HCT116 (cell line): ENCODE measurements at regions not wholly inside any gene's neighbourhood (a gene's known extent, or its start where the extent isn't known, plus 50 kb on each side); places are given as distances from the start of the nearest gene placed in this dataset.

Experiments
- ATAC-seq: fragments of 200-7000 bp; cut with Tn5 transposase; 2 replicates; pipeline ENCODE4 v1.9.1; 2020; ENCODE audit warnings: mild to moderate bottlenecking, moderate library complexity
- BruUV-seq: library from RNA; stranded (reverse); fragments of 400-500 nt; replicated peaks from 2 replicates; lab custom pipeline; 2021; lab: Mats Ljungman, UMichigan
- CTCF ChIA-PET: fragments of 300-600 bp; sonication (Branson Sonifier 250); formaldehyde crosslinking; loops from one replicate; lab custom pipeline; 2021; ENCODE audit warnings: antibody characterized with exemption; lab: Charles Lee
- POLR2A ChIA-PET: fragments of 300-600, 350-600 bp; sonication (Branson Sonifier 250); formaldehyde crosslinking; loops from one replicate; lab custom pipeline; 2021; ENCODE audit warnings: antibody characterized with exemption; lab: Charles Lee
- RAD21 ChIA-PET, 2 experiments: fragments of 300-600 bp; sonication (Branson Sonifier 250); formaldehyde crosslinking; loops; one replicate each; lab custom pipeline; 2023; ENCODE audit warnings: low total read pairs in 2 of 2; ENCODE audit not compliant: uncharacterized antibody in 2 of 2, unreplicated experiment in 2 of 2, low non-redundant PET in 1 of 2; lab: Charles Lee
- DNase-seq: peaks from one replicate; pipeline ENCODE4 v3.0.0-alpha.2; 2010; ENCODE audit warnings: low read depth, low spot score
- H2AFZ ChIP-seq: fragments of 200-600 bp; shearing (Covaris generic), sonication (generic); 2 replicates; pipeline ENCODE4 v1.6.1; 2017; ENCODE audit warnings: low read depth, mixed run types, mixed read lengths, antibody characterized with exemption, low read length; ENCODE audit not compliant: poor library complexity, severe bottlenecking
- H3K27ac ChIP-seq: 2 replicates; pipeline ENCODE4 v1.5.1; 2012; ENCODE audit warnings: low read depth, low read length
- H3K27me3 ChIP-seq: fragments of 200-600 bp; sonication (generic); 2 replicates; pipeline ENCODE4 v1.6.1; 2016; ENCODE audit warnings: mixed run types, low read length, mixed read lengths; ENCODE audit not compliant: insufficient read depth
- H3K36me3 ChIP-seq, 2 experiments: fragments of 200-500 bp in 1 of 2; fragments of 200-600 bp in 1 of 2; sonication (Bioruptor generic) in 1 of 2; sonication (generic) in 1 of 2; 2 replicates each; pipeline versions ENCODE4 v1.5.1 to v1.6.1; 2014 to 2016; ENCODE audit warnings: low read length in 2 of 2, inconsistent platforms in 1 of 2, mixed read lengths in 1 of 2, mixed run types in 1 of 2; ENCODE audit not compliant: insufficient read depth in 2 of 2, control insufficient read depth in 1 of 2
- H3K4me1 ChIP-seq, 2 experiments: fragments of 200-600 bp in 1 of 2; sonication (generic) in 1 of 2; 2 replicates each; pipeline versions ENCODE4 v1.5.1 to v1.6.1; 2012 to 2017; ENCODE audit warnings: low read length in 2 of 2, inconsistent platforms in 1 of 2, mild to moderate bottlenecking in 1 of 2, mixed read lengths in 1 of 2, mixed run types in 1 of 2, moderate library complexity in 1 of 2; ENCODE audit not compliant: insufficient read depth in 2 of 2, control insufficient read depth in 1 of 2
- H3K4me2 ChIP-seq: fragments of 200-600 bp; sonication (generic); 2 replicates; pipeline ENCODE4 v1.6.1; 2017; ENCODE audit warnings: mixed run types, low read length, mixed read lengths
- H3K4me3 ChIP-seq, 2 experiments: fragments of 200-600 bp in 1 of 2; sonication (generic) in 1 of 2; replicated peaks in 1 of 2; 2 replicates each; pipeline ENCODE4 v1.5.1; 2011 to 2016; ENCODE audit warnings: low read length in 2 of 2, control low read depth in 1 of 2, low read depth in 1 of 2, mild to moderate bottlenecking in 1 of 2, mixed read lengths in 1 of 2, mixed run types in 1 of 2
- H3K79me2 ChIP-seq: fragments of 200-600 bp; sonication (generic); 2 replicates; pipeline ENCODE4 v1.6.1; 2017; ENCODE audit warnings: mild to moderate bottlenecking, mixed run types, low read length, moderate library complexity, mixed read lengths; ENCODE audit not compliant: insufficient read depth
- H3K9ac ChIP-seq: fragments of 200-600 bp; sonication (generic); 2 replicates; pipeline ENCODE4 v1.6.1; 2016; ENCODE audit warnings: low read length, mixed read lengths
- H3K9me2 ChIP-seq: fragments of 200-600 bp; sonication (generic), shearing (Covaris generic); 2 replicates; pipeline ENCODE4 v1.6.1; 2017; ENCODE audit warnings: mixed run types, mild to moderate bottlenecking, moderate library complexity; ENCODE audit not compliant: insufficient read depth
- H3K9me3 ChIP-seq, 2 experiments: fragments of 200-500 bp in 1 of 2; fragments of 200-600 bp in 1 of 2; sonication (Bioruptor generic) in 1 of 2; sonication (generic) in 1 of 2; 2 replicates each; pipeline ENCODE4 v1.6.1; 2014 to 2017; ENCODE audit warnings: low read length in 2 of 2, mixed read lengths in 2 of 2, inconsistent platforms in 1 of 2, low read depth in 1 of 2, mild to moderate bottlenecking in 1 of 2, mixed run types in 1 of 2, moderate library complexity in 1 of 2; ENCODE audit not compliant: control insufficient read depth in 1 of 2, insufficient read depth in 1 of 2
- H4K20me1 ChIP-seq: fragments of 200-600 bp; sonication (generic), shearing (Covaris generic); 2 replicates; pipeline ENCODE4 v1.6.1; 2017; ENCODE audit warnings: mixed run types, mild to moderate bottlenecking, moderate library complexity; ENCODE audit not compliant: insufficient read depth
- CBX3 ChIP-seq: IDR thresholded peaks from 2 replicates; pipeline ENCODE4 v1.6.1; 2012; ENCODE audit warnings: low read depth
- CEBPB ChIP-seq: IDR thresholded peaks from 2 replicates; pipeline ENCODE4 v1.6.1; 2012; ENCODE audit warnings: low read depth
- CTCF ChIP-seq, 3 experiments: fragments of 200-600 bp in 1 of 3; sonication (generic) in 1 of 3; IDR thresholded peaks in 2 of 3; conservative IDR thresholded peaks in 1 of 3; 2 replicates each; pipeline ENCODE4 v1.5.1; 2012 to 2017; ENCODE audit warnings: low read depth in 2 of 3, low read length in 2 of 3, antibody characterized with exemption in 1 of 3, borderline replicate concordance in 1 of 3, control low read depth in 1 of 3, mild to moderate bottlenecking in 1 of 3, mixed read lengths in 1 of 3, mixed run types in 1 of 3, moderate library complexity in 1 of 3; ENCODE audit not compliant: insufficient read depth in 1 of 3
- EGR1 ChIP-seq: IDR thresholded peaks from 2 replicates; pipeline ENCODE4 v1.6.1; 2012; ENCODE audit warnings: low read depth
- ELF1 ChIP-seq: IDR thresholded peaks from 2 replicates; pipeline ENCODE4 v1.6.1; 2012; ENCODE audit warnings: low read depth, borderline replicate concordance
- EZH2phosphoT487 ChIP-seq: fragments of 200-600 bp; IDR thresholded peaks from 2 replicates; pipeline ENCODE4 v1.6.1; 2018; ENCODE audit warnings: antibody characterized with exemption, borderline replicate concordance
- JUND ChIP-seq: IDR thresholded peaks from 2 replicates; pipeline ENCODE4 v1.6.1; 2012
- MAX ChIP-seq: IDR thresholded peaks from 2 replicates; pipeline ENCODE4 v1.6.1; 2012
- SP1 ChIP-seq: IDR thresholded peaks from 2 replicates; pipeline ENCODE4 v1.6.1; 2012; ENCODE audit warnings: low read depth
- SRF ChIP-seq: IDR thresholded peaks from 2 replicates; pipeline ENCODE4 v1.6.1; 2012; ENCODE audit warnings: low read depth
- TCF7L2 ChIP-seq: IDR thresholded peaks from 2 replicates; pipeline ENCODE4 v1.7.0; 2011; ENCODE audit warnings: borderline replicate concordance, inconsistent platforms; ENCODE audit not compliant: insufficient read depth, insufficient read length; ENCODE audit errors: extremely low read depth
- ZBTB33 ChIP-seq: IDR thresholded peaks from 2 replicates; pipeline ENCODE4 v1.6.1; 2011; ENCODE audit warnings: mild to moderate bottlenecking, low read length, moderate library complexity; ENCODE audit not compliant: insufficient replicate concordance; ENCODE audit errors: extremely low read depth
- intact Hi-C: fragments of 100-400 bp; cut with micrococcal nuclease; formaldehyde crosslinking; loops from 2 replicates; pipeline ENCODE4 v1.10.0; 2022

GRCh38 chr21:35780983-35781382 lies 279.3 kb downstream of the SETD4 start:
- no peaks in the 10 kb centered on the region for H4K20me1 ChIP-seq
- ChIA-PET POLR2A (no interaction called here), RAD21 (no interaction called here), CTCF (no interaction called here)
- no peaks in the 10 kb centered on the region for H3K9me2 ChIP-seq
- no peak overlapping the region for H3K4me2 ChIP-seq
- H3K27me3 ChIP-seq, result no peaks in the 10 kb centered on the region
- no peak overlapping the region for H3K9ac ChIP-seq
- no peaks in the 10 kb centered on the region for H3K79me2 ChIP-seq
- no TSS peak for BruUV-seq
- no peak overlapping the region for H2AFZ ChIP-seq
- no peaks in the 10 kb centered on the region for H3K36me3 ChIP-seq
- H3K27ac ChIP-seq, result no peak overlapping the region
- H3K9me3 ChIP-seq, result no peaks in the 10 kb centered on the region
- ATAC-seq, result no peak
- intact Hi-C loops, result no loop called here
- H3K4me1 ChIP-seq, result peaks cover 0 to 4% of the 10 kb centered on the region in 2 experiments; a peak in 1 of 4 replicates
- H3K4me3 ChIP-seq, result no peak overlapping the region
- TF ChIP-seq EGR1, result no peak
- TF ChIP-seq CBX3, result no peak
- TF ChIP-seq MAX, result no peak
- TF ChIP-seq CTCF (IDR thresholded peaks at IDR 0.05 in 2 of 3, conservative IDR thresholded peaks at IDR 0.05 in 1 of 3; ENCODE audit: borderline replicate concordance in 1 of 3, insufficient read depth in 1 of 3, low read depth in 2 of 3, low read length in 2 of 3), result no peak
- TF ChIP-seq JUND, result no peak
- TF ChIP-seq SP1, result no peak
- TF ChIP-seq EZH2phosphoT487, result no peak
- TF ChIP-seq TCF7L2, result no peak
- TF ChIP-seq ELF1, result no peak
- no peak for TF ChIP-seq ZBTB33
- TF ChIP-seq SRF, result no peak
- no peak for TF ChIP-seq CEBPB
- DNase-seq, result no peak
